Astrocyte (in vitro differentiated cells and primary cell): ENCODE measurements at regions not wholly inside any gene's neighbourhood (a gene's known extent, or its start where the extent isn't known, plus 50 kb on each side); places are given as distances from the start of the nearest gene placed in this dataset.

Experiments used
- DNase-seq: peaks from one replicate; pipeline ENCODE4 v3.0.0-alpha.2; 2010; ENCODE audit warnings: low read depth
- FAIRE-seq: peaks from 2 replicates; lab custom pipeline; 2011; peaks lifted over from hg19 to GRCh38; lab: Jason Lieb, UNC
- H2AFZ ChIP-seq: 2 replicates; pipeline ENCODE4 v1.6.0; 2012; ENCODE audit warnings: low read depth, low read length, inconsistent platforms
- H3K27ac ChIP-seq: 2 replicates; pipeline ENCODE4 v1.5.1; 2011; ENCODE audit warnings: low read depth, low read length, inconsistent platforms
- H3K27me3 ChIP-seq: 2 replicates; pipeline ENCODE4 v1.6.0; 2011; ENCODE audit warnings: low read length, inconsistent platforms; ENCODE audit not compliant: insufficient read depth
- H3K36me3 ChIP-seq: 2 replicates; pipeline ENCODE4 v1.5.1; 2011; ENCODE audit warnings: low read length, inconsistent platforms; ENCODE audit not compliant: insufficient read depth
- H3K4me1 ChIP-seq: 2 replicates; pipeline ENCODE4 v1.5.1; 2011; ENCODE audit warnings: low read length, inconsistent platforms; ENCODE audit not compliant: insufficient read depth
- H3K4me2 ChIP-seq: 2 replicates; pipeline ENCODE4 v1.6.0; 2012; ENCODE audit warnings: low read length, inconsistent platforms
- H3K4me3 ChIP-seq: 2 replicates; pipeline ENCODE4 v1.5.1; 2011; ENCODE audit warnings: low read depth, mild to moderate bottlenecking, low read length, inconsistent platforms; ENCODE audit not compliant: insufficient read depth
- H3K79me2 ChIP-seq: 2 replicates; pipeline ENCODE4 v1.6.0; 2012; ENCODE audit warnings: mild to moderate bottlenecking, low read length, inconsistent platforms; ENCODE audit not compliant: insufficient read depth
- H3K9ac ChIP-seq: 2 replicates; pipeline ENCODE4 v1.6.0; 2012; ENCODE audit warnings: mild to moderate bottlenecking, low read length, inconsistent platforms
- H3K9me3 ChIP-seq: 2 replicates; pipeline ENCODE4 v1.5.1; 2012; ENCODE audit warnings: low read depth, mild to moderate bottlenecking, low read length, inconsistent platforms; ENCODE audit not compliant: insufficient read depth
- H4K20me1 ChIP-seq: 2 replicates; pipeline ENCODE4 v1.6.0; 2012; ENCODE audit warnings: low read length, inconsistent platforms; ENCODE audit not compliant: insufficient read depth
- H3K27ac Mint-ChIP-seq: one replicate; pipeline ENCODE4 v1.8.0; 2021; ENCODE audit warnings: mild to moderate bottlenecking, mixed read lengths; ENCODE audit not compliant: unreplicated experiment
- H3K27me3 Mint-ChIP-seq: one replicate; pipeline ENCODE4 v1.8.0; 2021; ENCODE audit warnings: low read depth, mixed read lengths; ENCODE audit not compliant: unreplicated experiment
- H3K36me3 Mint-ChIP-seq: one replicate; pipeline ENCODE4 v1.8.0; 2021; ENCODE audit warnings: low read depth, mixed read lengths; ENCODE audit not compliant: unreplicated experiment
- H3K4me1 Mint-ChIP-seq: one replicate; pipeline ENCODE4 v1.8.0; 2021; ENCODE audit warnings: low read depth, mixed read lengths; ENCODE audit not compliant: unreplicated experiment
- H3K4me3 Mint-ChIP-seq: one replicate; pipeline ENCODE4 v1.8.0; 2021; ENCODE audit warnings: mild to moderate bottlenecking, moderate library complexity, mixed read lengths; ENCODE audit not compliant: unreplicated experiment
- H3K9me3 Mint-ChIP-seq: one replicate; pipeline ENCODE4 v1.8.0; 2021; ENCODE audit warnings: mild to moderate bottlenecking, mixed read lengths; ENCODE audit not compliant: unreplicated experiment
- CTCF ChIP-seq: IDR thresholded peaks from 2 replicates; pipeline ENCODE4 v1.5.1; 2011; ENCODE audit warnings: low read depth, mild to moderate bottlenecking, inconsistent platforms, low read length, moderate library complexity; ENCODE audit not compliant: insufficient read depth
- EZH2 ChIP-seq: IDR thresholded peaks from 2 replicates; pipeline ENCODE4 v1.6.1; 2012; ENCODE audit warnings: mild to moderate bottlenecking, low read length, inconsistent platforms; ENCODE audit not compliant: insufficient read depth

- Histone ChIP-seq H3K27ac (no peak overlapping the region), H4K20me1 (no peaks in the 10 kb centered on the region), H3K4me3 (no peak overlapping the region), H3K9me3 (no peaks in the 10 kb centered on the region), H3K27me3 (no peaks in the 10 kb centered on the region), H3K4me2 (no peak overlapping the region), H3K4me1 (peaks cover 16% of the 10 kb centered on the region), H3K9ac (no peak overlapping the region), H3K36me3 (no peaks in the 10 kb centered on the region), H2AFZ (no peak overlapping the region), H3K79me2 (no peaks in the 10 kb centered on the region)
- no peaks in the 10 kb centered on the region for H3K36me3 Mint-ChIP-seq
- DNase-seq (no peak), FAIRE-seq (no peak)
- H3K9me3 Mint-ChIP-seq: peaks cover 4% of the 10 kb centered on the region
- no peak overlapping the region for H3K4me3 Mint-ChIP-seq
- no peak overlapping the region for H3K27ac Mint-ChIP-seq
- H3K27me3 Mint-ChIP-seq: no peaks in the 10 kb centered on the region
- TF ChIP-seq CTCF (no peak), EZH2 (no peak)
- H3K4me1 Mint-ChIP-seq: peaks cover 13% of the 10 kb centered on the region
Measured at GRCh38 chr10:123297175-123297574, 143.0 kb downstream of the BUB3 start.

- Histone ChIP-seq H3K27me3 (no peaks in the 10 kb centered on the region), H3K4me2 (no peak overlapping the region), H2AFZ (no peak overlapping the region), H3K79me2 (no peaks in the 10 kb centered on the region), H3K9me3 (no peaks in the 10 kb centered on the region), H3K4me3 (no peak overlapping the region), H3K36me3 (no peaks in the 10 kb centered on the region), H4K20me1 (no peaks in the 10 kb centered on the region), H3K27ac (no peak overlapping the region), H3K9ac (no peak overlapping the region), H3K4me1 (peaks cover 17% of the 10 kb centered on the region)
- H3K36me3 Mint-ChIP-seq: no peaks in the 10 kb centered on the region
- peaks cover 8% of the 10 kb centered on the region for H3K9me3 Mint-ChIP-seq
- no peak overlapping the region for H3K4me3 Mint-ChIP-seq
- no peaks in the 10 kb centered on the region for H3K27me3 Mint-ChIP-seq
- FAIRE-seq (no peak), DNase-seq (no peak)
- H3K4me1 Mint-ChIP-seq: peaks cover 17% of the 10 kb centered on the region
- H3K27ac Mint-ChIP-seq: no peak overlapping the region
- TF ChIP-seq EZH2 (no peak), CTCF (no peak)
Measured at GRCh38 chr10:123298583-123298982, 144.4 kb downstream of the BUB3 start.

GRCh38 chr10:123299598-123299997 is 145.4 kb downstream of the BUB3 start:
- Mint-ChIP-seq H3K9me3 (peaks cover 7% of the 10 kb centered on the region), H3K27me3 (no peaks in the 10 kb centered on the region)
- FAIRE-seq: no peak

More at GRCh38 chr10:123299598-123299997, 145.4 kb downstream of the BUB3 start:
- no peaks in the 10 kb centered on the region for H4K20me1 ChIP-seq
- no peak overlapping the region for H3K27ac ChIP-seq
- H3K9ac ChIP-seq: no peak overlapping the region
- no peaks in the 10 kb centered on the region for H3K36me3 ChIP-seq
- H3K4me3 ChIP-seq: no peak overlapping the region
- no peaks in the 10 kb centered on the region for H3K9me3 ChIP-seq
- no peaks in the 10 kb centered on the region for H3K79me2 ChIP-seq
- H3K4me2 ChIP-seq: no peak overlapping the region
- H3K27me3 ChIP-seq: no peaks in the 10 kb centered on the region
- H3K27ac Mint-ChIP-seq: no peak overlapping the region
- H3K36me3 Mint-ChIP-seq: no peaks in the 10 kb centered on the region
- no peak overlapping the region for H2AFZ ChIP-seq
- TF ChIP-seq EZH2 (no peak), CTCF (no peak)
- no peak overlapping the region for H3K4me3 Mint-ChIP-seq
- H3K4me1 Mint-ChIP-seq: peaks cover 21% of the 10 kb centered on the region
- peaks cover 17% of the 10 kb centered on the region for H3K4me1 ChIP-seq
- no peak for DNase-seq
